ENCODE measurements at regions not wholly inside any gene's neighbourhood (a gene's known extent, or its start where the extent isn't known, plus 50 kb on each side); places are given as distances from the start of the nearest gene placed in this dataset.

DNA sequence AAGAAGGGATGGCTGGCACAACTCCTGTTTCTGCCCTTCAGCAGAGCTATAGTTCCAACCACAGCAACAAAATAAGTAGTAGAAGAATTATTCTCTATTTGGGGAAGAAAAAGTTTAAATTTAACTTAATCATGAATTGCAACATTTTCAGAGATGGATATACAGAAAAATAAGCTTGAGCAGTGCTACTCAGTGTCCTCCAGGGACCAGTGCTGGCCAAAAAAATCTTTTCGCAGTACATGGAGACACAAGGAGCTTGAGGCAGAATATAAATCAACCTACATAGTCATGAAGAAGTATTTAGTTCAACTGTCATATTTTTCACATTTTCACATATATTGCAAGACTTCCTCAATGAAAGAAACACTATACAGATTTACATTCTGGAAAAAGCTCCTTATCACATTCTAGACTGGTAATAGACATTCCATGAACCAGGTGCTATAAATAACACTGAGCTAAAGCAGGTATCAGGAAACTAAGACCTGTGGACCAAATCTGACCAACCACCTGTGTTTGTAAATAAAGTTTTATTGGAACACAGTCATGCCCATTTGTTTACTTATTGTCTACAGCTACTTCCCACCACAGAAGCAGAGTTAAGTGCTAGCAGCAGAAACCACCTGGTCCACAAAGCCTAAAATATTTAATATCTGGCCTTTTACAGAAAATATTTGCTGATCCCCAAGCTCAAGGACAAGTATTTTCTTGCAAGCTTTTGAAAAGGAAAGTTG lies 101.9 kb downstream of the RGS21 start:
- TF ChIP-seq, protein P1, sequence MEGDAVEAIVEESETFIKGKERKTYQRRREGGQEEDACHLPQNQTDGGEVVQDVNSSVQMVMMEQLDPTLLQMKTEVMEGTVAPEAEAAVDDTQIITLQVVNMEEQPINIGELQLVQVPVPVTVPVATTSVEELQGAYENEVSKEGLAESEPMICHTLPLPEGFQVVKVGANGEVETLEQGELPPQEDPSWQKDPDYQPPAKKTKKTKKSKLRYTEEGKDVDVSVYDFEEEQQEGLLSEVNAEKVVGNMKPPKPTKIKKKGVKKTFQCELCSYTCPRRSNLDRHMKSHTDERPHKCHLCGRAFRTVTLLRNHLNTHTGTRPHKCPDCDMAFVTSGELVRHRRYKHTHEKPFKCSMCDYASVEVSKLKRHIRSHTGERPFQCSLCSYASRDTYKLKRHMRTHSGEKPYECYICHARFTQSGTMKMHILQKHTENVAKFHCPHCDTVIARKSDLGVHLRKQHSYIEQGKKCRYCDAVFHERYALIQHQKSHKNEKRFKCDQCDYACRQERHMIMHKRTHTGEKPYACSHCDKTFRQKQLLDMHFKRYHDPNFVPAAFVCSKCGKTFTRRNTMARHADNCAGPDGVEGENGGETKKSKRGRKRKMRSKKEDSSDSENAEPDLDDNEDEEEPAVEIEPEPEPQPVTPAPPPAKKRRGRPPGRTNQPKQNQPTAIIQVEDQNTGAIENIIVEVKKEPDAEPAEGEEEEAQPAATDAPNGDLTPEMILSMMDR (IDR thresholded peaks at IDR 0.05) = no peak
- no peak for TF ChIP-seq POLR2A (IDR thresholded peaks at IDR 0.05)
- Histone ChIP-seq H3K27me3 (no peaks in the 10 kb centered on the region), H3K36me3 (no peaks in the 10 kb centered on the region), H3K9me3 (no peaks in the 10 kb centered on the region), H3K4me1 (no peaks in the 10 kb centered on the region), H3K27ac (no peak overlapping the region), H3K4me3 (no peak overlapping the region)
- intact Hi-C loops (cut with DNase I) = no loop called here
- WGBS, 4 donors = 64 to 80% (median 72%) methylated on average over 1 of the region's 1 CpG
- DNase-seq (no peak), ATAC-seq (no peak)

DNA sequence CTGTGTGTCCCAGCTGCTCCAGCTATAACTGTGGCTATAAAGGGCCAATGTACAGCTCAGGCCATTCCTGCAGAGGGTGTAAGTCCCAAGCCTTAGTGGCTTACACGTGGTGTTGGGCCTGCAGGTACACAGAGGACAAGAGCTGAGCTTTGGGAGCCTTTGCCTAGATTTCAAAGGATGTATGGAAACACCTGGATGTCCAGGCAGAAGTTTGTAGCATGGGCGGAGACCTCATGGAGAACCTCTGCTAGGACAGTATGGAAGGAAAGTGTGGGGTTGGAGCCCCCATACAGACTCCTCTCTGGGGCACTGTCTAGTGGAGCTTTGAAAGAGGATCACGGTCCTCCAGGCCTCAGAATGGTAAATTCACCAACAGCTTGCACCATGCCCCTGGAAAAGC lies 113.9 kb downstream of the RGS21 start:
- peaks cover 0 to 6% (median 0%) of the 10 kb centered on the region in 9 donors for H3K27me3 ChIP-seq
- no peak overlapping the region for H3K27ac ChIP-seq
- intact Hi-C loops (cut with DNase I) = no loop called here
- H3K4me3 ChIP-seq = no peak overlapping the region
- WGBS, 4 donors = 57 to 66% (median 64%) methylated on average over 3 of the region's 3 CpGs
- no peaks in the 10 kb centered on the region for H3K36me3 ChIP-seq
- no peaks in the 10 kb centered on the region for H3K4me1 ChIP-seq
- TF ChIP-seq, protein P1 (IDR thresholded peaks at IDR 0.05) = no peak
- no peak for TF ChIP-seq POLR2A (IDR thresholded peaks at IDR 0.05)
- H3K9me3 ChIP-seq = peaks cover 0 to 10% (median 0%) of the 10 kb centered on the region in 12 donors
- DNase-seq = no peak
- no peak for ATAC-seq

DNA sequence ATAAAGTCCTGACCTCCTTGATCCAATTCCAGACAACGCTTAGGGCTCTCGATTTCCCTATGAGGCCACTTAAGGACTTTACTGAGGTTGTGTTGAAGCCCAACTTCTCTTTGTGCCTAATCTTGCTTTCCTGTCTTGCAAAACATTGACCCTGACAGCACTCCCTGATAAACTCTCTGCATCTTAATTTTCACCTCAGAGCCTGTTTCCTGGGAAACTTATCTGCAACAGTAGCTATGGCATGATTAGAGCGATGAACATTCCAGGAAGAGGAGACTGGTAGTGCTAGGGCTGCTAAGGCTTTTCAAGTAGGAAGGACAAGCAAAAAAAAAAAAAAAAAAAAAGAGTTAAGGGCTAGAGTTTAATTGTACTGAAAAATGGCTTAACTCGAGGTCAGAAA lies 118.9 kb downstream of the RGS21 start:
- H3K9me3 ChIP-seq = peaks cover 0 to 5% (median 0%) of the 10 kb centered on the region in 12 donors
- H3K4me1 ChIP-seq = no peaks in the 10 kb centered on the region
- TF ChIP-seq, protein P1 (IDR thresholded peaks at IDR 0.05) = no peak
- no peak for TF ChIP-seq POLR2A (IDR thresholded peaks at IDR 0.05)
- no peak overlapping the region for H3K27ac ChIP-seq
- no peak overlapping the region for H3K4me3 ChIP-seq
- intact Hi-C loops (cut with DNase I) = no loop called here
- H3K27me3 ChIP-seq = peaks cover 0 to 8% (median 0%) of the 10 kb centered on the region in 9 donors
- 34 to 49% (median 41%) methylated on average over 4 of the region's 4 CpGs for WGBS, 4 donors
- ATAC-seq = no peak
- no peaks in the 10 kb centered on the region for H3K36me3 ChIP-seq
- DNase-seq = no peak

DNA sequence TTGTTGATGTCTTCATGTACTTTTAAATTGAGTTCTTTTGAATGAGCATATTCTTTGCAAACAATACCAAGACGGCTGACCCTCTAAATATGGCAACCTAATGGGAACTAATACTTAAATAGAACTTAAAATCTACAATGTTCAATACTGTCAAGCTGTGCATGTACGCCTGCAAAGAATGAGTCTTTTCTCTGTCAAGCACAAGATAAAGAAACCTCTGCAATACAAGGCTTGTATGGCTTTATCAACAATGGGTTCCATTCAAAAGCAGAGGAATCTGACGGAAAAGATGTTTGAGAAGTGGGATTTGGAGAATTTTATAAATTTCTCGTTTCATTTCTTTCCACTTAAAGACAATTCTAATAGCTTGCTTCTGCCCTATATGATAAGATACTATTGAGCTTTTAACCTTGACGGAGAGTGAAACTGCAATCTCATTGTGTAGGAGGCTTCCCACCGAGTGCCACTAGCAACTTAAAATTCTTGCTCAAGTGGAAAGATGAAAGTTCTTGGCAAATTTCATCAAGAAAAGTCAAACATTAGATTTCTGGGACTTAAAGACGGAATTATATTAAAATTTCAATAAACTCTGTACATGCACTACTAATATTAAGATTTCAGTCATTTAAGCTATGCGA lies 119.8 kb downstream of the RGS21 start:
- ATAC-seq = no peak
- DNase-seq = no peak
- no peaks in the 10 kb centered on the region for H3K36me3 ChIP-seq
- H3K9me3 ChIP-seq = no peaks in the 10 kb centered on the region
- H3K27ac ChIP-seq = no peak overlapping the region
- H3K4me3 ChIP-seq = no peak overlapping the region
- 60 to 74% (median 67%) methylated on average over 8 of the region's 8 CpGs for WGBS, 4 donors
- H3K27me3 ChIP-seq = peaks cover 0 to 8% (median 0%) of the 10 kb centered on the region in 9 donors
- H3K4me1 ChIP-seq = no peaks in the 10 kb centered on the region
- TF ChIP-seq POLR2A (IDR thresholded peaks at IDR 0.05) = no peak
- TF ChIP-seq, protein P1 (IDR thresholded peaks at IDR 0.05) = no peak
- intact Hi-C loops (cut with DNase I) = no loop called here

Measured in heart left ventricle (tissue), 16 donors.